ENCODE measurements at regions not wholly inside any gene's neighbourhood (a gene's known extent, or its start where the extent isn't known, plus 50 kb on each side); places are given as distances from the start of the nearest gene placed in this dataset.

GRCh38 chr3:115549071-115549470 is 74.2 kb upstream of the GAP43 start:
- no peak for TF ChIP-seq CTCF (conservative IDR thresholded peaks at IDR 0.05; ENCODE audit: low read depth, low read length)
- TF ChIP-seq SMC3 (IDR thresholded peaks at IDR 0.05; ENCODE audit: low read depth, low read length) = no peak
- no peak for TF ChIP-seq RAD21 (IDR thresholded peaks at IDR 0.05; ENCODE audit: low read length)
- no peak for TF ChIP-seq CEBPB (IDR thresholded peaks at IDR 0.05; ENCODE audit: low read depth, low read length)
- no peak for TF ChIP-seq POLR2A (IDR thresholded peaks at IDR 0.05; ENCODE audit: low read depth, low read length)
- no peak for TF ChIP-seq ELK1 (IDR thresholded peaks at IDR 0.05; ENCODE audit: borderline replicate concordance, low read depth, low read length)
- TF ChIP-seq MAFK (IDR thresholded peaks at IDR 0.05; ENCODE audit: low read depth, low read length) = no peak
- TF ChIP-seq BHLHE40 (IDR thresholded peaks at IDR 0.05; ENCODE audit: low read depth, low read length) = no peak
